H1 (cell line): ENCODE measurements at regions not wholly inside any gene's neighbourhood (a gene's known extent, or its start where the extent isn't known, plus 50 kb on each side); places are given as distances from the start of the nearest gene placed in this dataset.

Source experiments
- USF2 ChIP-seq: IDR thresholded peaks from 2 replicates; pipeline ENCODE4 v1.6.1; 2011; ENCODE audit warnings: low read length, improper control_type of control experiment

GRCh38 chr4:19725130-19725529 lies 526.6 kb upstream of the SLIT2 start (continued):
- no peak for TF ChIP-seq USF2
